ENCODE measurements at regions not wholly inside any gene's neighbourhood (a gene's known extent, or its start where the extent isn't known, plus 50 kb on each side); places are given as distances from the start of the nearest gene placed in this dataset.

- Histone ChIP-seq H3K9me3 (ENCODE audit: control insufficient read depth in 5 of 5, low read length in 5 of 5) (peaks cover 0 to 4% (median 0%) of the 10 kb centered on the region in 5 donors), H3K36me3 (ENCODE audit: control insufficient read depth in 5 of 5, insufficient read depth in 5 of 5, low read length in 5 of 5) (no peaks in the 10 kb centered on the region), H3K4me3 (ENCODE audit: low read depth in 1 of 5, low read length in 5 of 5) (no peak overlapping the region), H3K4me1 (ENCODE audit: control insufficient read depth in 5 of 5, insufficient read depth in 5 of 5, low read length in 5 of 5) (peaks cover 7 to 21% (median 13%) of the 10 kb centered on the region in 5 donors), H3K27ac (ENCODE audit: low read depth, low read length) (no peak overlapping the region), H3K9ac (ENCODE audit: low read length in 5 of 5) (no peak overlapping the region), H3K27me3 (ENCODE audit: control insufficient read depth in 5 of 5, insufficient read depth in 4 of 5, low read length in 5 of 5) (peaks cover 0 to 13% (median 0%) of the 10 kb centered on the region in 5 donors)
These were observed 68.2 kb upstream of the AFDN start for GRCh38 chr6:167758309-167759023.

GRCh38 chr6:167759206-167759605 lies 67.5 kb upstream of the AFDN start:
- Histone ChIP-seq H3K4me3 (ENCODE audit: low read depth in 1 of 5, low read length in 5 of 5) (no peak overlapping the region), H3K4me1 (ENCODE audit: control insufficient read depth in 5 of 5, insufficient read depth in 5 of 5, low read length in 5 of 5) (peaks cover 7 to 21% (median 13%) of the 10 kb centered on the region in 5 donors), H3K27me3 (ENCODE audit: control insufficient read depth in 5 of 5, insufficient read depth in 4 of 5, low read length in 5 of 5) (peaks cover 0 to 13% (median 0%) of the 10 kb centered on the region in 5 donors), H3K36me3 (ENCODE audit: control insufficient read depth in 5 of 5, insufficient read depth in 5 of 5, low read length in 5 of 5) (no peaks in the 10 kb centered on the region), H3K9me3 (ENCODE audit: control insufficient read depth in 5 of 5, low read length in 5 of 5) (peaks cover 0 to 4% (median 0%) of the 10 kb centered on the region in 5 donors), H3K9ac (ENCODE audit: low read length in 5 of 5) (no peak overlapping the region), H3K27ac (ENCODE audit: low read depth, low read length) (no peak overlapping the region)

- H3K4me3 ChIP-seq (ENCODE audit: low read depth in 1 of 5, low read length in 5 of 5), result no peak overlapping the region
- peaks cover 7 to 21% (median 13%) of the 10 kb centered on the region in 5 donors for H3K4me1 ChIP-seq (ENCODE audit: control insufficient read depth in 5 of 5, insufficient read depth in 5 of 5, low read length in 5 of 5)
- H3K9ac ChIP-seq (ENCODE audit: low read length in 5 of 5), result no peak overlapping the region
- H3K27ac ChIP-seq (ENCODE audit: low read depth, low read length), result no peak overlapping the region
- H3K36me3 ChIP-seq (ENCODE audit: control insufficient read depth in 5 of 5, insufficient read depth in 5 of 5, low read length in 5 of 5), result no peaks in the 10 kb centered on the region
- peaks cover 0 to 4% (median 0%) of the 10 kb centered on the region in 5 donors for H3K9me3 ChIP-seq (ENCODE audit: control insufficient read depth in 5 of 5, low read length in 5 of 5)
- H3K27me3 ChIP-seq (ENCODE audit: control insufficient read depth in 5 of 5, insufficient read depth in 4 of 5, low read length in 5 of 5), result peaks cover 0 to 13% (median 0%) of the 10 kb centered on the region in 5 donors
These were observed 66.8 kb upstream of the AFDN start for GRCh38 chr6:167759912-167760311.

GRCh38 chr6:167760979-167761793 lies 65.5 kb upstream of the AFDN start:
- H3K27me3 ChIP-seq (ENCODE audit: control insufficient read depth in 5 of 5, insufficient read depth in 4 of 5, low read length in 5 of 5), result peaks cover 0 to 11% (median 0%) of the 10 kb centered on the region in 5 donors
- no peak overlapping the region for H3K27ac ChIP-seq (ENCODE audit: low read depth, low read length)
- peaks cover 7 to 21% (median 13%) of the 10 kb centered on the region in 5 donors for H3K4me1 ChIP-seq (ENCODE audit: control insufficient read depth in 5 of 5, insufficient read depth in 5 of 5, low read length in 5 of 5)
- peak overlapping the region in 1 of 5 donors; percentile 99 for H3K9ac ChIP-seq (ENCODE audit: low read length in 5 of 5)
- no peaks in the 10 kb centered on the region for H3K36me3 ChIP-seq (ENCODE audit: control insufficient read depth in 5 of 5, insufficient read depth in 5 of 5, low read length in 5 of 5)
- peak overlapping the region in 1 of 5 donors; percentile 17 for H3K4me3 ChIP-seq (ENCODE audit: low read depth in 1 of 5, low read length in 5 of 5)
- H3K9me3 ChIP-seq (ENCODE audit: control insufficient read depth in 5 of 5, low read length in 5 of 5), result peaks cover 0 to 4% (median 0%) of the 10 kb centered on the region in 5 donors

- H3K27me3 ChIP-seq (ENCODE audit: control insufficient read depth in 5 of 5, insufficient read depth in 4 of 5, low read length in 5 of 5), result peaks cover 0 to 9% (median 0%) of the 10 kb centered on the region in 5 donors
- H3K4me1 ChIP-seq (ENCODE audit: control insufficient read depth in 5 of 5, insufficient read depth in 5 of 5, low read length in 5 of 5), result peaks cover 7 to 21% (median 13%) of the 10 kb centered on the region in 5 donors
- no peak overlapping the region for H3K4me3 ChIP-seq (ENCODE audit: low read depth in 1 of 5, low read length in 5 of 5)
- peaks cover 0 to 4% (median 0%) of the 10 kb centered on the region in 5 donors for H3K9me3 ChIP-seq (ENCODE audit: control insufficient read depth in 5 of 5, low read length in 5 of 5)
- H3K9ac ChIP-seq (ENCODE audit: low read length in 5 of 5), result no peak overlapping the region
- H3K27ac ChIP-seq (ENCODE audit: low read depth, low read length), result no peak overlapping the region
- no peaks in the 10 kb centered on the region for H3K36me3 ChIP-seq (ENCODE audit: control insufficient read depth in 5 of 5, insufficient read depth in 5 of 5, low read length in 5 of 5)
These were observed 64.9 kb upstream of the AFDN start for GRCh38 chr6:167761794-167762258.

GRCh38 chr6:167762259-167762962 lies 64.3 kb upstream of the AFDN start:
- Histone ChIP-seq H3K36me3 (ENCODE audit: control insufficient read depth in 5 of 5, insufficient read depth in 5 of 5, low read length in 5 of 5) (no peaks in the 10 kb centered on the region), H3K27ac (ENCODE audit: low read depth, low read length) (no peak overlapping the region), H3K9ac (ENCODE audit: low read length in 5 of 5) (no peak overlapping the region), H3K4me3 (ENCODE audit: low read depth in 1 of 5, low read length in 5 of 5) (no peak overlapping the region), H3K9me3 (ENCODE audit: control insufficient read depth in 5 of 5, low read length in 5 of 5) (peaks cover 0 to 4% (median 0%) of the 10 kb centered on the region in 5 donors), H3K27me3 (ENCODE audit: control insufficient read depth in 5 of 5, insufficient read depth in 4 of 5, low read length in 5 of 5) (peaks cover 0 to 9% (median 0%) of the 10 kb centered on the region in 5 donors), H3K4me1 (ENCODE audit: control insufficient read depth in 5 of 5, insufficient read depth in 5 of 5, low read length in 5 of 5) (peaks cover 7 to 21% (median 13%) of the 10 kb centered on the region in 5 donors)

- H3K9me3 ChIP-seq (ENCODE audit: control insufficient read depth in 5 of 5, low read length in 5 of 5), result peaks cover 0 to 4% (median 0%) of the 10 kb centered on the region in 5 donors
- no peak overlapping the region for H3K9ac ChIP-seq (ENCODE audit: low read length in 5 of 5)
- H3K36me3 ChIP-seq (ENCODE audit: control insufficient read depth in 5 of 5, insufficient read depth in 5 of 5, low read length in 5 of 5), result no peaks in the 10 kb centered on the region
- H3K4me3 ChIP-seq (ENCODE audit: low read depth in 1 of 5, low read length in 5 of 5), result no peak overlapping the region
- no peak overlapping the region for H3K27ac ChIP-seq (ENCODE audit: low read depth, low read length)
- peaks cover 0 to 9% (median 0%) of the 10 kb centered on the region in 5 donors for H3K27me3 ChIP-seq (ENCODE audit: control insufficient read depth in 5 of 5, insufficient read depth in 4 of 5, low read length in 5 of 5)
- peaks cover 7 to 21% (median 13%) of the 10 kb centered on the region in 5 donors for H3K4me1 ChIP-seq (ENCODE audit: control insufficient read depth in 5 of 5, insufficient read depth in 5 of 5, low read length in 5 of 5)
These were observed 63.4 kb upstream of the AFDN start for GRCh38 chr6:167763056-167763944.

- H3K4me3 ChIP-seq (ENCODE audit: low read depth in 1 of 5, low read length in 5 of 5), result no peak overlapping the region
- no peaks in the 10 kb centered on the region for H3K36me3 ChIP-seq (ENCODE audit: control insufficient read depth in 5 of 5, insufficient read depth in 5 of 5, low read length in 5 of 5)
These were observed 62.5 kb upstream of the AFDN start for GRCh38 chr6:167764215-167764614.

More at GRCh38 chr6:167764215-167764614, 62.5 kb upstream of the AFDN start:
- H3K27me3 ChIP-seq (ENCODE audit: control insufficient read depth in 5 of 5, insufficient read depth in 4 of 5, low read length in 5 of 5), result peaks cover 0 to 8% (median 0%) of the 10 kb centered on the region in 5 donors
- H3K27ac ChIP-seq (ENCODE audit: low read depth, low read length), result no peak overlapping the region
- H3K9me3 ChIP-seq (ENCODE audit: control insufficient read depth in 5 of 5, low read length in 5 of 5), result peaks cover 0 to 4% (median 0%) of the 10 kb centered on the region in 5 donors
- H3K4me1 ChIP-seq (ENCODE audit: control insufficient read depth in 5 of 5, insufficient read depth in 5 of 5, low read length in 5 of 5), result peaks cover 7 to 21% (median 13%) of the 10 kb centered on the region in 5 donors
- H3K9ac ChIP-seq (ENCODE audit: low read length in 5 of 5), result no peak overlapping the region
